PC-3 (cell line): ENCODE measurements at regions not wholly inside any gene's neighbourhood (a gene's known extent, or its start where the extent isn't known, plus 50 kb on each side); places are given as distances from the start of the nearest gene placed in this dataset.

Experiments
- EZH2 ChIP-seq: fragments of 300-600 bp; sonication (generic); IDR thresholded peaks from one replicate; pipeline ENCODE4 v1.6.1; 2017; ENCODE audit warnings: antibody characterized with exemption, mild to moderate bottlenecking, low read length; ENCODE audit not compliant: unreplicated experiment
- TF ChIP-seq, protein P1 (sequence below): fragments of 300-600 bp; sonication (generic); conservative IDR thresholded peaks from 2 replicates; pipeline ENCODE4 v1.5.1; 2017; ENCODE audit warnings: antibody characterized with exemption, low read depth, mild to moderate bottlenecking, low read length

GRCh38 chr3:104447681-104448080, 919.0 kb upstream of the ALCAM start:
- TF ChIP-seq, protein P1, sequence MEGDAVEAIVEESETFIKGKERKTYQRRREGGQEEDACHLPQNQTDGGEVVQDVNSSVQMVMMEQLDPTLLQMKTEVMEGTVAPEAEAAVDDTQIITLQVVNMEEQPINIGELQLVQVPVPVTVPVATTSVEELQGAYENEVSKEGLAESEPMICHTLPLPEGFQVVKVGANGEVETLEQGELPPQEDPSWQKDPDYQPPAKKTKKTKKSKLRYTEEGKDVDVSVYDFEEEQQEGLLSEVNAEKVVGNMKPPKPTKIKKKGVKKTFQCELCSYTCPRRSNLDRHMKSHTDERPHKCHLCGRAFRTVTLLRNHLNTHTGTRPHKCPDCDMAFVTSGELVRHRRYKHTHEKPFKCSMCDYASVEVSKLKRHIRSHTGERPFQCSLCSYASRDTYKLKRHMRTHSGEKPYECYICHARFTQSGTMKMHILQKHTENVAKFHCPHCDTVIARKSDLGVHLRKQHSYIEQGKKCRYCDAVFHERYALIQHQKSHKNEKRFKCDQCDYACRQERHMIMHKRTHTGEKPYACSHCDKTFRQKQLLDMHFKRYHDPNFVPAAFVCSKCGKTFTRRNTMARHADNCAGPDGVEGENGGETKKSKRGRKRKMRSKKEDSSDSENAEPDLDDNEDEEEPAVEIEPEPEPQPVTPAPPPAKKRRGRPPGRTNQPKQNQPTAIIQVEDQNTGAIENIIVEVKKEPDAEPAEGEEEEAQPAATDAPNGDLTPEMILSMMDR = no peak
- no peak for TF ChIP-seq EZH2
